OCI-LY3 (cell line): ENCODE measurements at regions not wholly inside any gene's neighbourhood (a gene's known extent, or its start where the extent isn't known, plus 50 kb on each side); places are given as distances from the start of the nearest gene placed in this dataset.

ENCODE experiments used
- EZH2phosphoT487 ChIP-seq: fragments of 200-600 bp; shearing (Covaris generic); IDR thresholded peaks from 2 replicates; pipeline ENCODE4 v1.6.1; 2018; ENCODE audit warnings: antibody characterized with exemption, mixed run types, low read depth
- TF ChIP-seq, protein P1 (sequence below): fragments of 200-600, 300-600 bp; sonication (generic); IDR thresholded peaks from 2 replicates; pipeline ENCODE4 v1.5.1; 2014; ENCODE audit warnings: antibody characterized with exemption, low read length, low read depth

DNA sequence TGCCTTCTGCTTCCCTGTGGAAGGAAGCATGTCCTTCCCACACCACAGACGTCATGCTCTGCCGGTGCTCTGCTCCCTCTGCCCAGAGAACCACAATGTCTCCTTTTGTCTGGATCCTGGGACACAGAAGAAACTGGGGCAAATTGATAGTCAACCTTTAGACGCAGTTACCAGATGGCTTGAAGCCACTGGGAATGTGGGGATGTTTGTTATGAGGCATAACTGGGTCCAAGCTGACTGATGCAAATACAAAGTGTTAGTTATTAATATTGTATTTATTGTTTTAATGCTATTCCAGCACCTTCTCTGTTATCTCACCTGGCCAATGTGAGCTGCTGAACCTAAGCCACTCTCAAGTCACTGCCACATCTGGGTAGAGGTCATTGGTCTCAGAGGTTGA is 322.2 kb downstream of the SHANK2 start:
- TF ChIP-seq, protein P1, sequence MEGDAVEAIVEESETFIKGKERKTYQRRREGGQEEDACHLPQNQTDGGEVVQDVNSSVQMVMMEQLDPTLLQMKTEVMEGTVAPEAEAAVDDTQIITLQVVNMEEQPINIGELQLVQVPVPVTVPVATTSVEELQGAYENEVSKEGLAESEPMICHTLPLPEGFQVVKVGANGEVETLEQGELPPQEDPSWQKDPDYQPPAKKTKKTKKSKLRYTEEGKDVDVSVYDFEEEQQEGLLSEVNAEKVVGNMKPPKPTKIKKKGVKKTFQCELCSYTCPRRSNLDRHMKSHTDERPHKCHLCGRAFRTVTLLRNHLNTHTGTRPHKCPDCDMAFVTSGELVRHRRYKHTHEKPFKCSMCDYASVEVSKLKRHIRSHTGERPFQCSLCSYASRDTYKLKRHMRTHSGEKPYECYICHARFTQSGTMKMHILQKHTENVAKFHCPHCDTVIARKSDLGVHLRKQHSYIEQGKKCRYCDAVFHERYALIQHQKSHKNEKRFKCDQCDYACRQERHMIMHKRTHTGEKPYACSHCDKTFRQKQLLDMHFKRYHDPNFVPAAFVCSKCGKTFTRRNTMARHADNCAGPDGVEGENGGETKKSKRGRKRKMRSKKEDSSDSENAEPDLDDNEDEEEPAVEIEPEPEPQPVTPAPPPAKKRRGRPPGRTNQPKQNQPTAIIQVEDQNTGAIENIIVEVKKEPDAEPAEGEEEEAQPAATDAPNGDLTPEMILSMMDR, result no peak
- no peak for TF ChIP-seq EZH2phosphoT487
